ENCODE measurements at regions not wholly inside any gene's neighbourhood (a gene's known extent, or its start where the extent isn't known, plus 50 kb on each side); places are given as distances from the start of the nearest gene placed in this dataset.
A peak's percentile ranks its signal among the peaks of the same experiment; 100 is the strongest.
"Not testable (repeated sequence)": the region's sequence is repeated elsewhere in the genome, so short reads cannot be mapped to it uniquely, and the experiment has no call there.

GRCh38 chr2:239802185-239802649 is 222.9 kb downstream of the NDUFA10 start:
- no peak for DNase-seq

- DNase-seq: no peak
Observed at GRCh38 chr2:239801404-239802184, 223.5 kb downstream of the NDUFA10 start.

GRCh38 chr2:239800785-239801386 is 224.3 kb downstream of the NDUFA10 start:
- no peak for DNase-seq

- DNase-seq: no peak
Observed at GRCh38 chr2:239797316-239797715, 227.8 kb downstream of the NDUFA10 start.

- DNase-seq: not testable (repeated sequence)
Observed at GRCh38 chr2:239795761-239796160, 229.4 kb downstream of the NDUFA10 start.

GRCh38 chr2:239793836-239794235 is 231.3 kb downstream of the NDUFA10 start:
- no peak for DNase-seq

GRCh38 chr2:239793086-239793485 is 232.1 kb downstream of the NDUFA10 start:
- DNase-seq: no peak

- DNase-seq: peak in 1 of 2 donors; percentile 7
Observed at GRCh38 chr2:239792405-239793084, 232.6 kb downstream of the NDUFA10 start.

- no peak for DNase-seq
Observed at GRCh38 chr2:239791526-239792404, 233.4 kb downstream of the NDUFA10 start.

GRCh38 chr2:239790721-239791120 is 234.4 kb downstream of the NDUFA10 start:
- peak; percentile 69 to 91 for DNase-seq

GRCh38 chr2:239790313-239790712 is 234.8 kb downstream of the NDUFA10 start:
- DNase-seq: no peak

GRCh38 chr2:239789711-239790110 is 235.4 kb downstream of the NDUFA10 start:
- DNase-seq: no peak

- DNase-seq: no peak
Observed at GRCh38 chr2:239788576-239789098, 236.5 kb downstream of the NDUFA10 start.

GRCh38 chr2:239787538-239788050 is 237.5 kb downstream of the NDUFA10 start:
- no peak for DNase-seq

- DNase-seq: no peak
Observed at GRCh38 chr2:239786791-239787190, 238.4 kb downstream of the NDUFA10 start.

- DNase-seq: no peak
Observed at GRCh38 chr2:239781454-239781853, 243.7 kb downstream of the NDUFA10 start.

- DNase-seq: no peak
Observed at GRCh38 chr2:239780236-239780994, 244.7 kb downstream of the NDUFA10 start.

GRCh38 chr2:239779584-239779983 is 245.6 kb downstream of the NDUFA10 start:
- DNase-seq: no peak

- DNase-seq: no peak
Observed at GRCh38 chr2:239778861-239779558, 246.1 kb downstream of the NDUFA10 start.

GRCh38 chr2:239778042-239778851 is 246.9 kb downstream of the NDUFA10 start:
- DNase-seq: no peak
